HEK293 (cell line): ENCODE measurements at regions not wholly inside any gene's neighbourhood (a gene's known extent, or its start where the extent isn't known, plus 50 kb on each side); places are given as distances from the start of the nearest gene placed in this dataset.

ENCODE experiments used
- BCL11A ChIP-seq: fragments of 450-650 bp; formaldehyde crosslinking; IDR thresholded peaks from 2 replicates; pipeline ENCODE4 v1.5.1; 2016; ENCODE audit warnings: low read depth, missing biosample characterization, missing genetic modification characterization
- BCL11B ChIP-seq: fragments of 450-650 bp; formaldehyde crosslinking; IDR thresholded peaks from 2 replicates; pipeline ENCODE4 v1.5.1; 2016; ENCODE audit warnings: low read depth, missing biosample characterization, missing genetic modification characterization
- GLIS2 ChIP-seq: fragments of 450-650 bp; formaldehyde crosslinking; IDR thresholded peaks from 2 replicates; pipeline ENCODE4 v1.5.1; 2016; ENCODE audit warnings: missing biosample characterization, missing genetic modification characterization
- HOXC10 ChIP-seq: sonication (generic); formaldehyde crosslinking; IDR thresholded peaks from 2 replicates; pipeline ENCODE4 v1.8.1; 2023; ENCODE audit warnings: mild to moderate bottlenecking, missing genetic modification reagents
- HOXD13 ChIP-seq: sonication (generic); formaldehyde crosslinking; IDR thresholded peaks from 2 replicates; pipeline ENCODE4 v1.8.0; 2022; ENCODE audit warnings: missing genetic modification reagents, borderline replicate concordance
- KLF8 ChIP-seq: fragments of 450-650 bp; formaldehyde crosslinking; IDR thresholded peaks from 2 replicates; pipeline ENCODE4 v1.5.1; 2016; ENCODE audit warnings: missing biosample characterization, missing genetic modification characterization
- REPIN1 ChIP-seq: fragments of 450-650 bp; formaldehyde crosslinking; IDR thresholded peaks from 2 replicates; pipeline ENCODE4 v1.5.1; 2017; ENCODE audit warnings: missing biosample characterization, missing genetic modification characterization, low read depth
- SALL2 ChIP-seq: fragments of 450-650 bp; formaldehyde crosslinking; IDR thresholded peaks from 2 replicates; pipeline ENCODE4 v1.5.0; 2017; ENCODE audit warnings: missing biosample characterization, mild to moderate bottlenecking, missing genetic modification characterization, borderline replicate concordance
- SP2 ChIP-seq: fragments of 450-650 bp; formaldehyde crosslinking; IDR thresholded peaks from 2 replicates; pipeline ENCODE4 v1.5.1; 2016; ENCODE audit warnings: missing biosample characterization, missing genetic modification characterization
- SP3 ChIP-seq: fragments of 450-650 bp; formaldehyde crosslinking; IDR thresholded peaks from 2 replicates; pipeline ENCODE4 v1.5.1; 2016; ENCODE audit warnings: missing biosample characterization, missing genetic modification characterization
- ZFHX2 ChIP-seq: fragments of 450-650 bp; formaldehyde crosslinking; conservative IDR thresholded peaks from 2 replicates; pipeline ENCODE4 v1.5.1; 2016; ENCODE audit warnings: missing biosample characterization, missing genetic modification characterization
- ZIC2 ChIP-seq: fragments of 450-650 bp; formaldehyde crosslinking; IDR thresholded peaks from 2 replicates; pipeline ENCODE4 v1.5.1; 2016; ENCODE audit warnings: missing biosample characterization, missing genetic modification characterization
- ZNF114 ChIP-seq: fragments of 450-650 bp; formaldehyde crosslinking; IDR thresholded peaks from 2 replicates; pipeline ENCODE4 v1.5.0; 2017; ENCODE audit warnings: missing biosample characterization, missing genetic modification characterization
- ZNF16 ChIP-seq: fragments of 450-650 bp; formaldehyde crosslinking; IDR thresholded peaks from 2 replicates; pipeline ENCODE4 v1.5.1; 2016; ENCODE audit warnings: low read depth, missing biosample characterization, missing genetic modification characterization
- ZNF223 ChIP-seq: fragments of 450-650 bp; formaldehyde crosslinking; IDR thresholded peaks from 2 replicates; pipeline ENCODE4 v1.5.1; 2016; ENCODE audit warnings: missing biosample characterization, missing genetic modification characterization
- ZNF248 ChIP-seq: fragments of 450-650 bp; formaldehyde crosslinking; IDR thresholded peaks from 2 replicates; pipeline ENCODE4 v1.5.1; 2017; ENCODE audit warnings: missing biosample characterization, missing genetic modification characterization
- ZNF274 ChIP-seq, 2 experiments: fragments of 200-500 bp in 1 of 2; fragments of 450-650 bp in 1 of 2; sonication (Bioruptor generic) in 1 of 2; formaldehyde crosslinking in 1 of 2; IDR thresholded peaks; 2 replicates each; pipeline versions ENCODE4 v1.5.1 to v1.6.1; 2014 to 2016; ENCODE audit warnings: borderline replicate concordance in 1 of 2, inconsistent platforms in 1 of 2, low read length in 1 of 2, missing biosample characterization in 1 of 2, missing genetic modification characterization in 1 of 2
- ZNF354C ChIP-seq: fragments of 450-650 bp; formaldehyde crosslinking; IDR thresholded peaks from 2 replicates; pipeline ENCODE4 v1.5.1; 2016; ENCODE audit warnings: missing biosample characterization, missing genetic modification characterization, low read depth, borderline replicate concordance
- ZNF394 ChIP-seq: fragments of 450-650 bp; formaldehyde crosslinking; IDR thresholded peaks from 2 replicates; pipeline ENCODE4 v1.5.1; 2016; ENCODE audit warnings: missing biosample characterization, missing genetic modification characterization, mild to moderate bottlenecking, moderate library complexity, borderline replicate concordance
- ZNF423 ChIP-seq: fragments of 450-650 bp; formaldehyde crosslinking; IDR thresholded peaks from 2 replicates; pipeline ENCODE4 v1.5.1; 2016; ENCODE audit warnings: missing biosample characterization, missing genetic modification characterization
- ZNF433 ChIP-seq: fragments of 450-650 bp; formaldehyde crosslinking; IDR thresholded peaks from 2 replicates; pipeline ENCODE4 v1.5.1; 2016; ENCODE audit warnings: missing biosample characterization, missing genetic modification characterization, low read depth
- ZNF473 ChIP-seq: fragments of 450-650 bp; formaldehyde crosslinking; IDR thresholded peaks from 2 replicates; pipeline ENCODE4 v1.5.1; 2017; ENCODE audit warnings: missing biosample characterization, missing genetic modification characterization
- ZNF501 ChIP-seq: fragments of 450-650 bp; formaldehyde crosslinking; IDR thresholded peaks from 2 replicates; pipeline ENCODE4 v1.5.1; 2016; ENCODE audit warnings: missing biosample characterization, missing genetic modification characterization
- ZNF529 ChIP-seq: fragments of 450-650 bp; formaldehyde crosslinking; IDR thresholded peaks from 2 replicates; pipeline ENCODE4 v1.5.1; 2017; ENCODE audit warnings: missing genetic modification characterization, missing biosample characterization; ENCODE audit not compliant: insufficient replicate concordance
- ZNF600 ChIP-seq: fragments of 450-650 bp; formaldehyde crosslinking; IDR thresholded peaks from 2 replicates; pipeline ENCODE4 v1.5.1; 2016; ENCODE audit warnings: missing biosample characterization, missing genetic modification characterization
- ZNF623 ChIP-seq: fragments of 450-650 bp; formaldehyde crosslinking; IDR thresholded peaks from 2 replicates; pipeline ENCODE4 v1.5.1; 2016; ENCODE audit warnings: missing biosample characterization, missing genetic modification characterization
- ZNF843 ChIP-seq: fragments of 450-650 bp; formaldehyde crosslinking; IDR thresholded peaks from 2 replicates; pipeline ENCODE4 v1.5.1; 2016; ENCODE audit warnings: missing biosample characterization, missing genetic modification characterization
- TF ChIP-seq, protein P1 (sequence below): fragments of 450-650 bp; formaldehyde crosslinking; IDR thresholded peaks from 2 replicates; pipeline ENCODE4 v1.5.1; 2016; ENCODE audit warnings: missing biosample characterization, missing genetic modification characterization
- TF ChIP-seq, protein P2 (sequence below): fragments of 450-650 bp; formaldehyde crosslinking; IDR thresholded peaks from 2 replicates; pipeline ENCODE4 v1.5.1; 2016; ENCODE audit warnings: missing biosample characterization, missing genetic modification characterization
- TF ChIP-seq, protein P3 (sequence below): fragments of 450-650 bp; formaldehyde crosslinking; IDR thresholded peaks from 2 replicates; pipeline ENCODE4 v1.5.1; 2016; ENCODE audit warnings: missing biosample characterization, missing genetic modification characterization
- TF ChIP-seq, protein P4 (sequence below): fragments of 450-650 bp; formaldehyde crosslinking; IDR thresholded peaks from 2 replicates; pipeline ENCODE4 v1.5.1; 2016; ENCODE audit warnings: missing biosample characterization, missing genetic modification characterization
- TF ChIP-seq, protein P5 (sequence below): fragments of 450-650 bp; formaldehyde crosslinking; IDR thresholded peaks from 2 replicates; pipeline ENCODE4 v1.5.1; 2016; ENCODE audit warnings: missing biosample characterization, missing genetic modification characterization
- TF ChIP-seq, protein P6 (sequence below): fragments of 450-650 bp; formaldehyde crosslinking; IDR thresholded peaks from 2 replicates; pipeline ENCODE4; 2016; ENCODE audit warnings: missing biosample characterization, missing genetic modification characterization

DNA sequence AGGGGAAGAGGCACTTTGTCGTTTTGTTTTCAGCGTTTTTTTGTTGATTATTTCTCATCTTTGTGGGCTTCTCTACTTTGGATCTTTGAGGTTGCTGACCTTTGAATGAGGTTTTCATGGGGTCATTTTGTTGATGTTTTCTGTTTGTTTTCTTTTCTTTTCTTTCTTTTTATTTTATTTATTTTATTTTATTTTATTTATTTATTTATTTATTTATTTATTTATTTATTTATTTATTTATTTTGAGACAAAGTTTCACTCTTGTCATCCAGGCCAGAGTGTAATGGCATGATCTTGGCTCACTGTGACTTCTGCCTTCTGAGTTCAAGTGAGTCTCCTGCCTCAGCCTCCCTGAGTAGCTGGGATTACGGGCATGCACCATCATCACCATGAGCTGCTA is 946.7 kb downstream of the TLE4 start (continued):
- TF ChIP-seq SP2 (tag by site-specific recombination), result no peak
- no peak for TF ChIP-seq ZNF114 (tag by site-specific recombination)
- TF ChIP-seq ZNF248 (tag by site-specific recombination), result no peak
- no peak for TF ChIP-seq ZNF600
- TF ChIP-seq ZNF529, result no peak
- TF ChIP-seq, protein P1, sequence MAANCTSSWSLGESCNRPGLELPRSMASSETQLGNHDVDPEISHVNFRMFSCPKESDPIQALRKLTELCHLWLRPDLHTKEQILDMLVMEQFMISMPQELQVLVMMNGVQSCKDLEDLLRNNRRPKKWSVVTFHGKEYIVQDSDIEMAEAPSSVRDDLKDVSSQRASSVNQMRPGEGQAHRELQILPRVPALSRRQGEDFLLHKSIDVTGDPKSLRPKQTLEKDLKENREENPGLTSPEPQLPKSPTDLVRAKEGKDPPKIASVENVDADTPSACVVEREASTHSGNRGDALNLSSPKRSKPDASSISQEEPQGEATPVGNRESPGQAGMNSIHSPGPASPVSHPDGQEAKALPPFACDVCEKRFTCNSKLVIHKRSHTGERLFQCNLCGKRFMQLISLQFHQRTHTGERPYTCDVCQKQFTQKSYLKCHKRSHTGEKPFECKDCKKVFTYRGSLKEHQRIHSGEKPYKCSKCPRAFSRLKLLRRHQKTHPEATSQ, result no peak
- TF ChIP-seq ZNF843 (tag by site-specific recombination), result no peak
- TF ChIP-seq ZNF473, result no peak
- TF ChIP-seq ZNF423 (tag by site-specific recombination), result no peak
- TF ChIP-seq, protein P2, sequence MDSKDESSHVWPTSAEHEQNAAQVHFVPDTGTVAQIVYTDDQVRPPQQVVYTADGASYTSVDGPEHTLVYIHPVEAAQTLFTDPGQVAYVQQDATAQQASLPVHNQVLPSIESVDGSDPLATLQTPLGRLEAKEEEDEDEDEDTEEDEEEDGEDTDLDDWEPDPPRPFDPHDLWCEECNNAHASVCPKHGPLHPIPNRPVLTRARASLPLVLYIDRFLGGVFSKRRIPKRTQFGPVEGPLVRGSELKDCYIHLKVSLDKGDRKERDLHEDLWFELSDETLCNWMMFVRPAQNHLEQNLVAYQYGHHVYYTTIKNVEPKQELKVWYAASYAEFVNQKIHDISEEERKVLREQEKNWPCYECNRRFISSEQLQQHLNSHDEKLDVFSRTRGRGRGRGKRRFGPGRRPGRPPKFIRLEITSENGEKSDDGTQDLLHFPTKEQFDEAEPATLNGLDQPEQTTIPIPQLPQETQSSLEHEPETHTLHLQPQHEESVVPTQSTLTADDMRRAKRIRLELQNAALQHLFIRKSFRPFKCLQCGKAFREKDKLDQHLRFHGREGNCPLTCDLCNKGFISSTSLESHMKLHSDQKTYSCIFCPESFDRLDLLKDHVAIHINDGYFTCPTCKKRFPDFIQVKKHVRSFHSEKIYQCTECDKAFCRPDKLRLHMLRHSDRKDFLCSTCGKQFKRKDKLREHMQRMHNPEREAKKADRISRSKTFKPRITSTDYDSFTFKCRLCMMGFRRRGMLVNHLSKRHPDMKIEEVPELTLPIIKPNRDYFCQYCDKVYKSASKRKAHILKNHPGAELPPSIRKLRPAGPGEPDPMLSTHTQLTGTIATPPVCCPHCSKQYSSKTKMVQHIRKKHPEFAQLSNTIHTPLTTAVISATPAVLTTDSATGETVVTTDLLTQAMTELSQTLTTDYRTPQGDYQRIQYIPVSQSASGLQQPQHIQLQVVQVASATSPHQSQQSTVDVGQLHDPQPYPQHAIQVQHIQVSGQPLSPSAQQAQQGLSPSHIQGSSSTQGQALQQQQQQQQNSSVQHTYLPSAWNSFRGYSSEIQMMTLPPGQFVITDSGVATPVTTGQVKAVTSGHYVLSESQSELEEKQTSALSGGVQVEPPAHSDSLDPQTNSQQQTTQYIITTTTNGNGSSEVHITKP (tag by site-specific recombination), result no peak
- TF ChIP-seq, protein P3, sequence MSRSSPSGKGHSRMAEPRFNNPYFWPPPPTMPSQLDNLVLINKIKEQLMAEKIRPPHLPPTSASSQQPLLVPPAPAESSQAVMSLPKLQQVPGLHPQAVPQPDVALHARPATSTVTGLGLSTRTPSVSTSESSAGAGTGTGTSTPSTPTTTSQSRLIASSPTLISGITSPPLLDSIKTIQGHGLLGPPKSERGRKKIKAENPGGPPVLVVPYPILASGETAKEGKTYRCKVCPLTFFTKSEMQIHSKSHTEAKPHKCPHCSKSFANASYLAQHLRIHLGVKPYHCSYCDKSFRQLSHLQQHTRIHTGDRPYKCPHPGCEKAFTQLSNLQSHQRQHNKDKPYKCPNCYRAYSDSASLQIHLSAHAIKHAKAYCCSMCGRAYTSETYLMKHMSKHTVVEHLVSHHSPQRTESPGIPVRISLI, result no peak
- no peak for TF ChIP-seq REPIN1
- TF ChIP-seq SALL2 (tag by site-specific recombination), result no peak
- TF ChIP-seq HOXD13 (CRISPR knock-in tag), result no peak
- peak; percentile 86; the same call in 1 of the 2 replicates for TF ChIP-seq ZNF394 (tag by site-specific recombination)
- TF ChIP-seq BCL11A (tag by site-specific recombination), result no peak
- TF ChIP-seq ZIC2 (tag by site-specific recombination), result no peak
- TF ChIP-seq, protein P4, sequence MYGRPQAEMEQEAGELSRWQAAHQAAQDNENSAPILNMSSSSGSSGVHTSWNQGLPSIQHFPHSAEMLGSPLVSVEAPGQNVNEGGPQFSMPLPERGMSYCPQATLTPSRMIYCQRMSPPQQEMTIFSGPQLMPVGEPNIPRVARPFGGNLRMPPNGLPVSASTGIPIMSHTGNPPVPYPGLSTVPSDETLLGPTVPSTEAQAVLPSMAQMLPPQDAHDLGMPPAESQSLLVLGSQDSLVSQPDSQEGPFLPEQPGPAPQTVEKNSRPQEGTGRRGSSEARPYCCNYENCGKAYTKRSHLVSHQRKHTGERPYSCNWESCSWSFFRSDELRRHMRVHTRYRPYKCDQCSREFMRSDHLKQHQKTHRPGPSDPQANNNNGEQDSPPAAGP (tag by site-specific recombination), result no peak
- no peak; the same call in 1 of the 2 replicates for TF ChIP-seq SP3 (tag by site-specific recombination)
- no peak for TF ChIP-seq ZNF433 (tag by site-specific recombination)
- TF ChIP-seq, protein P5, sequence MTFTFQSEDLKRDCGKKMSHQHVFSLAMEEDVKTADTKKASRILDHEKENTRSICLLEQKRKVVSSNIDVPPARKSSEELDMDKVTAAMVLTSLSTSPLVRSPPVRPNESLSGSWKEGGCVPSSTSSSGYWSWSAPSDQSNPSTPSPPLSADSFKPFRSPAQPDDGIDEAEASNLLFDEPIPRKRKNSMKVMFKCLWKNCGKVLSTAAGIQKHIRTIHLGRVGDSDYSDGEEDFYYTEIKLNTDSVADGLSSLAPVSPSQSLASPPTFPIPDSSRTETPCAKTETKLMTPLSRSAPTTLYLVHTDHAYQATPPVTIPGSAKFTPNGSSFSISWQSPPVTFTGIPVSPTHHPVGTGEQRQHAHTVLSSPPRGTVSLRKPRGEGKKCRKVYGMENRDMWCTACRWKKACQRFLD (tag by site-specific recombination), result no peak
- TF ChIP-seq ZNF223 (tag by site-specific recombination), result no peak
- no peak for TF ChIP-seq ZNF274 (IDR thresholded peaks at IDR 0.05; ENCODE audit: low read length)
- TF ChIP-seq ZNF274 (tag by site-specific recombination; IDR thresholded peaks at IDR 0.05; ENCODE audit: borderline replicate concordance), result no peak
- no peak for TF ChIP-seq HOXC10 (CRISPR knock-in tag)
- TF ChIP-seq GLIS2 (tag by site-specific recombination), result no peak
- TF ChIP-seq ZNF501 (tag by site-specific recombination), result 0 out of 2 replicates have a peak, but pooled peaks have one; percentile 25
- TF ChIP-seq BCL11B (tag by site-specific recombination), result no peak
- no peak for TF ChIP-seq ZNF354C
- peak; percentile 77 for TF ChIP-seq ZNF623 (tag by site-specific recombination)
- no peak for TF ChIP-seq ZNF16 (tag by site-specific recombination)
- TF ChIP-seq, protein P6, sequence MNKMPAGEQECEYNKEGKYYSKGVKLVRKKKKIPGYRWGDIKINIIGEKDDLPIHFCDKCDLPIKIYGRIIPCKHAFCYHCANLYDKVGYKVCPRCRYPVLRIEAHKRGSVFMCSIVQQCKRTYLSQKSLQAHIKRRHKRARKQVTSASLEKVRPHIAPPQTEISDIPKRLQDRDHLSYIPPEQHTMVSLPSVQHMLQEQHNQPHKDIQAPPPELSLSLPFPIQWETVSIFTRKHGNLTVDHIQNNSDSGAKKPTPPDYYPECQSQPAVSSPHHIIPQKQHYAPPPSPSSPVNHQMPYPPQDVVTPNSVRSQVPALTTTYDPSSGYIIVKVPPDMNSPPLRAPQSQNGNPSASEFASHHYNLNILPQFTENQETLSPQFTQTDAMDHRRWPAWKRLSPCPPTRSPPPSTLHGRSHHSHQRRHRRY (tag by site-specific recombination), result no peak
- no peak for TF ChIP-seq ZFHX2 (tag by site-specific recombination)
- TF ChIP-seq KLF8 (tag by site-specific recombination), result no peak
